GM12891 (cell line): ENCODE measurements at regions not wholly inside any gene's neighbourhood (a gene's known extent, or its start where the extent isn't known, plus 50 kb on each side); places are given as distances from the start of the nearest gene placed in this dataset.

Experiments used
- DNase-seq: peaks from one replicate; pipeline ENCODE4 v3.0.0; 2011; ENCODE audit warnings: low spot score; ENCODE audit not compliant: insufficient read length
- FAIRE-seq: peaks from 2 replicates; lab custom pipeline; 2011; peaks lifted over from hg19 to GRCh38; lab: Jason Lieb, UNC
- PAX5 ChIP-seq: IDR thresholded peaks from 2 replicates; pipeline ENCODE4 v1.6.1; 2011; ENCODE audit warnings: low read length, moderate library complexity, mild to moderate bottlenecking; ENCODE audit not compliant: insufficient read depth, severe bottlenecking
- POLR2A ChIP-seq: IDR thresholded peaks from 2 replicates; pipeline ENCODE4 v1.6.1; 2011; ENCODE audit warnings: low read depth, low read length, control low read depth
- POLR2AphosphoS5 ChIP-seq: IDR thresholded peaks from 2 replicates; pipeline ENCODE4 v1.6.1; 2011; ENCODE audit warnings: low read depth, low read length, control low read depth
- POU2F2 ChIP-seq: IDR thresholded peaks from 2 replicates; pipeline ENCODE4 v1.6.1; 2011; ENCODE audit warnings: low read depth, mild to moderate bottlenecking, control low read depth, low read length, moderate library complexity
- SPI1 ChIP-seq: IDR thresholded peaks from 2 replicates; pipeline ENCODE4 v1.6.1; 2011; ENCODE audit warnings: low read depth, low read length, control low read depth
- TAF1 ChIP-seq: IDR thresholded peaks from 2 replicates; pipeline ENCODE4 v1.6.1; 2011; ENCODE audit warnings: low read depth, low read length, control low read depth

DNA sequence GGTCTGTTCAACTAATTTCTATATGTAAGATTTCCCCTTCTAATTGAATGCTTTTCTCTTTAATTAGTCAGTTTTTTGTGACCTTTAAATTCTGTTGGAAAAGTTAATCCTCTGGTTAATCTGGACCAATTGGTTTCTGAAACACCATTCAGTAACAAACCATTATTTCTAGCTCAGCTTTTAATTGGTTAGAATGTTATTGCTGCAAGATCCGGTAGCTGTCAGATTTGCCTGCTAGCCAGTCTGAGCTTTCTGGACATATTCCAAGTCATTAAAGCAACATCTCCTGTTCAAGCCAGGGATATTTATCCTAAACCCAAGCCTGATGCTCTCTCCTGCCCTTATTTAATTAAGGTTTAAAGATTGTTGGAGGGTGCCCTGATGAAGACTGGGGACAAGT lies 55.1 kb upstream of the FBXL4 start:
- FAIRE-seq = no peak
- no peak for TF ChIP-seq POLR2AphosphoS5
- TF ChIP-seq POLR2A = no peak
- no peak for TF ChIP-seq PAX5
- TF ChIP-seq TAF1 = no peak
- TF ChIP-seq POU2F2 = no peak
- TF ChIP-seq SPI1 = no peak
- no peak for DNase-seq

DNA sequence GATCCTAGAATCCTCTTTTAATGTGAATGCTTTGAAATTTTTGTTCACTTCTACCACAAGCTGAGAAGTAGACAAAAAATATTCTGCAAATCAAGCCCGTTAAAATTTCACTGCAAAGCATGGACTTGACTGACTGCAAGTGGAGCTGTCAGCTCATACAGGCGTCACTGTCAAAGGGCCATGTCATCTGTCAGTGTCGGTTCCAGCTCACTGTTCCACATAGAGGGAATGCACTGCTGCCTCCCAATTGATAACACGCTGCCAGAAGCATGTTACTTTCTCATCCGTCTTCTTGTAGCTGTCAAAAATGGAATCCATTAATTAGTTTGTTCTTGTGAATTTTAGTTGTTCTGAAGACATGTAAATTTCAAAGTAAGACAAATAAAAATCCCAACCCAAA lies 50.4 kb upstream of the FBXL4 start:
- no peak for TF ChIP-seq POLR2AphosphoS5
- TF ChIP-seq SPI1 = no peak
- TF ChIP-seq POLR2A = no peak
- TF ChIP-seq POU2F2 = no peak
- no peak for TF ChIP-seq TAF1
- no peak for TF ChIP-seq PAX5
- DNase-seq = no peak
- no peak for FAIRE-seq
